H9 (cell line): ENCODE measurements at regions not wholly inside any gene's neighbourhood (a gene's known extent, or its start where the extent isn't known, plus 50 kb on each side); places are given as distances from the start of the nearest gene placed in this dataset.

ENCODE experiments used
- DNase-seq: peaks from one replicate; pipeline ENCODE4 v3.0.0-alpha.2; 2017
- H2AFZ ChIP-seq: one replicate; pipeline ENCODE4 v1.6.1; 2013; ENCODE audit warnings: mild to moderate bottlenecking, low read length, control low read depth, moderate library complexity
- H2AK5ac ChIP-seq: 2 replicates; pipeline ENCODE4 v1.6.1; 2013; ENCODE audit warnings: low read length, control low read depth, mixed read lengths; ENCODE audit not compliant: insufficient read length
- H2BK120ac ChIP-seq: one replicate; pipeline ENCODE4 v1.6.1; 2013; ENCODE audit warnings: low read depth, mild to moderate bottlenecking, low read length, control low read depth, inconsistent platforms; ENCODE audit not compliant: poor library complexity, severe bottlenecking
- H2BK12ac ChIP-seq: 2 replicates; pipeline ENCODE4 v1.6.1; 2013; ENCODE audit warnings: low read length, control low read depth, mixed read lengths, low read depth; ENCODE audit not compliant: insufficient read length
- H2BK15ac ChIP-seq: 2 replicates; pipeline ENCODE4 v1.6.1; 2013; ENCODE audit warnings: low read depth, low read length, control low read depth
- H2BK20ac ChIP-seq: one replicate; pipeline ENCODE4 v1.6.1; 2013; ENCODE audit warnings: low read depth, mild to moderate bottlenecking, low read length, control low read depth, inconsistent platforms; ENCODE audit not compliant: poor library complexity, severe bottlenecking
- H2BK5ac ChIP-seq: 2 replicates; pipeline ENCODE4 v1.6.1; 2013; ENCODE audit warnings: low read length, control low read depth, mixed read lengths; ENCODE audit not compliant: insufficient read length
- H3K14ac ChIP-seq: 2 replicates; pipeline ENCODE4 v1.6.1; 2013; ENCODE audit warnings: low read length, control low read depth; ENCODE audit not compliant: insufficient read depth
- H3K18ac ChIP-seq: 2 replicates; pipeline ENCODE4 v1.6.1; 2013; ENCODE audit warnings: low read depth, mild to moderate bottlenecking, mixed read lengths, low read length, control low read depth; ENCODE audit not compliant: insufficient read length
- H3K23ac ChIP-seq: 2 replicates; pipeline ENCODE4 v1.6.1; 2013; ENCODE audit warnings: low read length, control low read depth, mixed read lengths, low read depth; ENCODE audit not compliant: insufficient read length
- H3K23me2 ChIP-seq: 2 replicates; pipeline ENCODE4 v1.6.1; 2013; ENCODE audit warnings: low read depth, mild to moderate bottlenecking, mixed read lengths, low read length, control low read depth; ENCODE audit not compliant: insufficient read length, poor library complexity, severe bottlenecking
- H3K27ac ChIP-seq: 2 replicates; pipeline ENCODE4 v1.5.1; 2013; ENCODE audit warnings: low read length, control low read depth, mixed read lengths, low read depth; ENCODE audit not compliant: insufficient read length
- H3K27me3 ChIP-seq: 2 replicates; pipeline ENCODE4 v1.6.1; 2013; ENCODE audit warnings: low read length, control low read depth, inconsistent platforms; ENCODE audit not compliant: insufficient read depth
- H3K4ac ChIP-seq: 2 replicates; pipeline ENCODE4 v1.6.1; 2013; ENCODE audit warnings: low read depth, mild to moderate bottlenecking, control low read depth, inconsistent platforms, low read length, moderate library complexity
- H3K4me1 ChIP-seq: 2 replicates; pipeline ENCODE4 v1.6.1; 2013; ENCODE audit warnings: low read length, control low read depth, inconsistent platforms; ENCODE audit not compliant: insufficient read depth
- H3K4me2 ChIP-seq: 2 replicates; pipeline ENCODE4 v1.6.1; 2013; ENCODE audit warnings: low read length, control low read depth, mixed read lengths; ENCODE audit not compliant: insufficient read length, insufficient read depth
- H3K56ac ChIP-seq: 2 replicates; pipeline ENCODE4 v1.6.1; 2013; ENCODE audit warnings: low read depth, mild to moderate bottlenecking, mixed read lengths, low read length, control low read depth; ENCODE audit not compliant: insufficient read length
- H3K79me1 ChIP-seq: 2 replicates; pipeline ENCODE4 v1.6.1; 2013; ENCODE audit warnings: low read depth, mild to moderate bottlenecking, moderate library complexity, low read length, control low read depth, inconsistent platforms; ENCODE audit not compliant: insufficient read depth, poor library complexity, severe bottlenecking
- H3K79me2 ChIP-seq: 2 replicates; pipeline ENCODE4 v1.6.1; 2013; ENCODE audit warnings: low read length, control low read depth, inconsistent platforms; ENCODE audit not compliant: insufficient read depth
- H3K9ac ChIP-seq: 2 replicates; pipeline ENCODE4 v1.6.1; 2013; ENCODE audit warnings: low read length, control low read depth, mixed read lengths; ENCODE audit not compliant: insufficient read length; ENCODE audit errors: extremely low read depth
- H3K9me3 ChIP-seq: one replicate; pipeline ENCODE4 v1.6.1; 2013; ENCODE audit warnings: low read depth, low read length, inconsistent platforms; ENCODE audit not compliant: control insufficient read depth
- H3T11ph ChIP-seq: one replicate; pipeline ENCODE4 v1.6.1; 2013; ENCODE audit warnings: mild to moderate bottlenecking, low read length, control low read depth, inconsistent platforms
- H4K20me1 ChIP-seq: one replicate; pipeline ENCODE4 v1.6.1; 2013; ENCODE audit not compliant: control insufficient read depth, insufficient read length, insufficient read depth
- H4K5ac ChIP-seq: 2 replicates; pipeline ENCODE4 v1.6.1; 2013; ENCODE audit warnings: low read depth, mild to moderate bottlenecking, mixed read lengths, low read length, control low read depth; ENCODE audit not compliant: insufficient read length
- H4K8ac ChIP-seq: replicated peaks from 2 replicates; pipeline ENCODE4 v1.6.1; 2013; ENCODE audit warnings: low read length, control low read depth, mixed read lengths, low read depth; ENCODE audit not compliant: insufficient read length
- H4K91ac ChIP-seq: 2 replicates; pipeline ENCODE4 v1.6.1; 2013; ENCODE audit warnings: low read depth, mild to moderate bottlenecking, moderate library complexity, mixed read lengths, low read length, control low read depth; ENCODE audit not compliant: insufficient read length
- H3K27ac Mint-ChIP-seq, 3 experiments: 2 replicates in 2 of 3; 3 replicates in 1 of 3; pipeline ENCODE4 v1.8.0; 2020 to 2021; ENCODE audit warnings: mixed read lengths in 3 of 3, mild to moderate bottlenecking in 1 of 3, moderate library complexity in 1 of 3
- H3K27me3 Mint-ChIP-seq: 2 replicates; pipeline ENCODE4 v1.8.0; 2021; ENCODE audit warnings: low read depth, mild to moderate bottlenecking, moderate library complexity, mixed read lengths
- H3K36me3 Mint-ChIP-seq, 3 experiments: 2 replicates in 2 of 3; 3 replicates in 1 of 3; pipeline ENCODE4 v1.8.0; 2020 to 2021; ENCODE audit warnings: low read depth in 3 of 3, mixed read lengths in 3 of 3; ENCODE audit not compliant: insufficient read depth in 1 of 3
- H3K4me1 Mint-ChIP-seq, 2 experiments: 2 replicates each; pipeline ENCODE4 v1.8.0; 2020; ENCODE audit warnings: mixed read lengths in 2 of 2
- H3K4me3 Mint-ChIP-seq, 2 experiments: 2 replicates in 1 of 2; 3 replicates in 1 of 2; pipeline ENCODE4 v1.8.0; 2020 to 2021; ENCODE audit warnings: mild to moderate bottlenecking in 2 of 2, mixed read lengths in 2 of 2, moderate library complexity in 1 of 2
- H3K9me3 Mint-ChIP-seq, 2 experiments: 2 replicates in 1 of 2; 3 replicates in 1 of 2; pipeline ENCODE4 v1.8.0; 2020; ENCODE audit warnings: mild to moderate bottlenecking in 2 of 2, mixed read lengths in 2 of 2, moderate library complexity in 1 of 2
- CTCF ChIP-seq: fragments of 200-600 bp; sonication (generic); conservative IDR thresholded peaks from 3 replicates; pipeline ENCODE4 v1.8.0; 2021; ENCODE audit warnings: antibody characterized with exemption, mild to moderate bottlenecking
- WGBS: extraction: QIAGEN DNeasy Blood & Tissue Kit; methylation state at CpG from one replicate; pipeline ENCODE4 v1.1.7; 2013; ENCODE audit warnings: missing lambda C conversion rate, low lambda C conversion rate, mixed read lengths; ENCODE audit not compliant: insufficient read length; ENCODE audit errors: extremely low coverage; 5-methylcytosine and 5-hydroxymethylcytosine counted together

DNA sequence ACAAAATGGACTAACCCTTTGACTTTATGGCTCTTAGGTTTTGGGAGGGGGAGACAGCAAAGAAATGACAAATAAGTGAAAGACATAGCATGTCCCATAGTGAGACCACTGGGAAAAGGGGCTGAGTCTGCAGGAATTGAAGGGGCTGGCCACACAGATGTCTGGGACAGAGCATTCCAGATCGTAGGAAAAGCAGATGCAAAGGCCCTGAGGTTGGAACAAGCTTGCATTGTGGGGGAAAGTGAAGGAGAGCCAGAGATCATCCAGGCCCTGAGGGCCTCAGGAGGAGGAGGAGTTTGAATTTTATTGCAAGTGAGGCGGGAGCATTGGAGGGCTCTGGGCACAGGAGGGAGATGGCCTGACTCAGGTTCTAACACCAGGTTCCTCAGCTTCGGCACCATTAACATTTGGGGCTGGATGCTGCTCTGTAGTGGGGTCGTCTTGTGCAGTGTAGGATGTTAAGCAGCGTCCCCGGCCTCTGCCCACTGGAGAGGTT, 97.5 kb downstream of the CEBPB start:
- Histone ChIP-seq H2BK120ac (no peak overlapping the region), H3K23ac (no peak overlapping the region), H4K91ac (no peak overlapping the region), H4K8ac (no peak overlapping the region), H3K4me1 (no peaks in the 10 kb centered on the region), H2BK5ac (no peak overlapping the region), H2BK20ac (no peak overlapping the region), H2AK5ac (no peak overlapping the region), H4K5ac (no peak overlapping the region), H2BK15ac (no peak overlapping the region), H3T11ph (no peak overlapping the region), H3K18ac (no peak overlapping the region), H3K9ac (no peak overlapping the region), H2AFZ (no peak overlapping the region), H3K79me2 (no peaks in the 10 kb centered on the region), H4K20me1 (no peaks in the 10 kb centered on the region), H3K23me2 (no peaks in the 10 kb centered on the region), H3K4ac (no peak overlapping the region), H3K56ac (no peak overlapping the region), H3K27ac (no peak overlapping the region), H2BK12ac (no peak overlapping the region), H3K27me3 (no peaks in the 10 kb centered on the region), H3K79me1 (no peaks in the 10 kb centered on the region), H3K4me2 (no peak overlapping the region), H3K14ac (no peak overlapping the region), H3K9me3 (no peaks in the 10 kb centered on the region)
- Mint-ChIP-seq H3K27ac (no peak overlapping the region), H3K9me3 (no peaks in the 10 kb centered on the region; a peak in 1 of 5 replicates), H3K27me3 (peaks cover 7% of the 10 kb centered on the region), H3K36me3 (no peaks in the 10 kb centered on the region), H3K4me3 (no peak overlapping the region), H3K4me1 (peaks cover 9 to 23% of the 10 kb centered on the region in 2 experiments)
- no peak for TF ChIP-seq CTCF
- DNase-seq: no peak
- WGBS: no CpG with 5 or more reads among the region's 6 CpGs
